GM21381 (cell line): ENCODE measurements at regions not wholly inside any gene's neighbourhood (a gene's known extent, or its start where the extent isn't known, plus 50 kb on each side); places are given as distances from the start of the nearest gene placed in this dataset.

ENCODE experiments used
- ATAC-seq: cut with Tn5 transposase; IDR thresholded peaks from one replicate; pipeline ENCODE4 v1.9.1; 2021; ENCODE audit warnings: mild to moderate bottlenecking, moderate library complexity; ENCODE audit not compliant: unreplicated experiment

DNA sequence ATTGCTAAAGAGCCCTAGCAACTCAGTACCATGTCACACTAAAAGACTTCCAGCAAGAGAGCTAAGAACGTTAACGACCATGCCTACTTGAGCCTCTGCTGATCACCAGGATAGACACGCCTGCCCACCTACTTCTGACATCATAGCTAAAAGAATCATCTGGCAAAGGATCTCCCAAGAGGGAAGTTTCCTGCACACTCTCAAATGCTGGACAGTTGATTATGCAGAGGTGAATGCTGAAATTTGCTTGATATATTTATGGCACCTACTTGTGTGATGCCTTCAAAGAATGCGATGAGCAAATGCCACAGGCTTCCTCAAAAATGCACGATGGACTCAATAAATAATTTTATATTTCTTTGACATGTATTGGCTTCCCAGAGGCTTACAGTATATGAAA, 113.6 kb downstream of the GALC start:
- no peak for ATAC-seq

DNA sequence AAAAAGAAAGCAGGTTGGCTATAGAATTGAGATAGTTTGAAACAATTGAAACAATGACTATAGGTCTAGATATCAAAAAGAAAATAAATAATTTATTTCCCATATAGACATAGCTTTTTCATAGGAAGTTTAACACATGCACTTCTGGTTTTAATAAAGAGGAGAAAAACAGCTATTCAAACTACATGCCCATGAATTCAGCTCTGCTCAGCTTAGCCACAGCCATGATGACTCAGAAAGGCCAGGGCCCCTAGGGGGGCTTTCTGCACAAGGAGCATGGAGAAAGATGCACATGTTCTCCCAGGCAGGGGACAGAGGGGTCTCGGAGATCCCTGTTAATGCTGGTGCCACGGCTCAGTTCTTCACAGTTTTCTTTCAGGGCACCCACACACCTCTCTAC, 114.0 kb downstream of the GALC start:
- no peak for ATAC-seq

DNA sequence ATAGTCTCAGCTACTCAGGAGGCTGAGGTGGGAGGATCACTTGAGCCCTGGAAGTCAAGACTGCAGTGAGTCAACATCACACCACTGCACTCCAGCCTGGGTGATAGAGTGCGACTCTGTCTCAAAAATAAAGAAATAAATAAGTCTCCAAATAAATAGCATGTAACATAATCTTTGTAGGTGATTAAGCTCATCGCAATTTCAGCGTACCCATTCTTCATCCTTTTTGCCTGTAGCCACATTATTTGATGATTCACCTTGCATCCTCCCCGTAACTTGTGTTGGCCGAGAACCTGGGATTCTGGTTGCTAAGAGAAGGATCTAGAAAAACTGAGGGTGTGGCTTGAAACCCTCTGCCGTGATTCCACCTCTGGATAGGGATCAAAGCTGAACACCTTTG, 115.1 kb downstream of the GALC start:
- no peak for ATAC-seq

DNA sequence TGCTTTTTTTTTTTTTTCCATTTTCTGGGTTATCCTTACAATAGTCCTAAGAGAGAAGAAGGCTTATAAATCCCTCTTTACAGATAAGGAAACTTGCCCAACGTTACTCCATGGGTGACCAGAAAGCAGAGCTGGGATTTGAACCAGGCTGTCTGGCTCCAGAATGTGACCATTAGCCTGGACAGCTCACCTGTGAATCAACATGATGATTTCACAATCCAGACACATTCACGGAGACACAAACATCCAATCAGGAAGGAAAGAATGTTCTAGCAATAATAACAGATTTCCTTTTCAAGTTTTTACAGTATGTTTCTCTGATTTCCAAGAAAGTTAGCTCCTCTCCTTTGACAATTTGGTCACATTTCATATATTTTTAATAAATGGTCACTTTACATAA, 118.3 kb downstream of the GALC start:
- no peak for ATAC-seq

DNA sequence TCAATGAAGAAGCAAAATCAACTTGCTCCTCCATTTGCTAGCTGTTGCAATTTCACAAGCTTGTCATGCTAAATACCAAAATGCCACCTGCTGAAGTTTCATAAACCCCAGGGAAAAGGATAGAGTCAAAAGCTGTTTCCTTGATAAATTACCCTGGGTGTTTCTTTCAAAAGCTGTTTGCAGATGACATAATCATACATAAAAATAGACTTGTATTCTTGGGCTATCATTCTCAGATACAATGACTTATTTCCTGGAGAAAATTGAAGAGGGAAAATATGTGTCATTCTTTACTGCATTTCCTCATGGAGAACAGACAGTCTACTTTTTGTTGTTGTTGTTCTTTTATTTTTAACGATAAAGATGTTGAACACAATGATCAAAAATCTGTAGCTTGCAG, 119.2 kb downstream of the GALC start:
- no peak for ATAC-seq

DNA sequence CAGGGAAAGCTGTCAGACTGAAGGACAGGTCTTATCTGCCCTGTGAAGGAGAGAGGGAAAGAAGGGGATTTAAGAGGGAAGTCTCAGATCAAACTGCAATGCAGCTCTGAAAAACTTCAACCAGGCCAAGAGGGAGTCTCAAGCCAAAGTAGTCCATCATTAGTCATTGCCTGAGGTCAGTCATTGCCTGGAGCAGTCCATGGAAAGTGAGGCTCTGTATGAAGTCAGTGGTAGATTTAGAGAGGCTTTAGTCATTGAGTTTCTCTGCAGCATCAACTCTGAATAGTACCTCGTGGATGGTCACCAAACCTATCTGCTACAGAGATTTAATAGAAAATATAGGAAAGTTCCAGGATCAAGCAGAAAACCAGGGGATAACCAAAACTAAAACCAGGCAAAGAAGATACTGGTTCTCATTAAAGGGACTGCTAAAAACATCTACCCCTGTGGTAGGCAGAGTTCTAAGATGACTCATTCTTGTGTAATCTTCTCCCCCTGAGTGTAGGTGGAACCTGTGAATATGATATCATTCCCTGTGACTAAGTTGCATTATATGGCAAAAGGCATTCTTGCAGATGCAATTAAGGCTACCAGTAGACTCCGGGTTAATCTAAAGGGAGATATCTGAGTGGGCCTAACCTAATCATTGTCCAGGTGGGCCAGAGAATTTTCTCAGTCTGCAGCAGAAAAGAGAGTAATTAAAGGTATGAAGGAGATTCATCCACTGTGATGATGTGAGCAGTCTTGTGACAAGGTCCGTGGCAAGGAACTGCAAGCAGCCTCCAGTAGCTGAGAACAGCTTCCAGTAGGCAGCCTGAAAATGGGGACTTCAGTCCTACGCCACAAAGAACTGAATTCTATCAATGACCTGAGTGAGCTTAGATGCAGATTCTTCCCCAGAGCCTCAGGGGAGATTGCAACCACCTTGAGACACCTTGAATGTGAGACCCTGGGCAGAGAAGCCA, 123.1 kb downstream of the GALC start:
- ATAC-seq = peak; percentile 68

DNA sequence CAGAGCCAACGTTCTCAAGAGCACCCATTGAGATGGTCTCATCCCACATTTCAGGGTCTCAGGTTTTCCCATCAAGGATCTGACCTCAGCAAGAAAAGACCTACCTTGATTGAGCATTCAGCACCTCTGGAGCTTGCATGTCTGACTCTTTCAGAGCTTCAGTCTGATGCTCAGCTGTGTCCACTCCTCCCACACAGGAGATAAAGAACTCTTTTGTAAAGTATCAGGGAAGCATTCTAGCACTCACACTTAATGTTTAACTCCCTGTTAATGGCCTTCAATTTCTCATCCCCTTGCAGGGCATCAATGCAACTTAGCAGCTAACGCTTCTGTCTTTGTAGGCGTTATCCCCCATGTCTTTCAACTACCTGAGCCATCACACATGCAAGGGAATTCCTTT, 124.1 kb downstream of the GALC start:
- no peak for ATAC-seq

DNA sequence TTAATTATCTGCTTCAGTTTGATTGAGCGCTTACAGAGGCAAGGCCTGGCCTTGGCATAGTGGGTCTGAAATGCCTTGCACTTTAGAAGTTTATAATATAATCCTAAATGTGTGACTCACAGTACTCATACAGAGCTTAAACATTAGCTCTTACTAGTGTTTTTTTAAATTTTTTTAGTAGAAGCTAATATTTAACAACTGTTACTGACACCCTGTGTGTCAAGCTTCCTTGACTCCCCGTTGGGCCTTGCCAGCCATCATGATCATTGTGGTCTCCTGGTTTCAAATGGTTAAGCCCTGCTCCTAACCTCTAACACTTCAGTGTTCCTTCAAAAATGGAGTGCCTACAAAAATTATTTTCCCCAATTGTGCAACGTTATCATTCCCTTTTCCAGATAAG, 126.9 kb downstream of the GALC start:
- no peak for ATAC-seq

DNA sequence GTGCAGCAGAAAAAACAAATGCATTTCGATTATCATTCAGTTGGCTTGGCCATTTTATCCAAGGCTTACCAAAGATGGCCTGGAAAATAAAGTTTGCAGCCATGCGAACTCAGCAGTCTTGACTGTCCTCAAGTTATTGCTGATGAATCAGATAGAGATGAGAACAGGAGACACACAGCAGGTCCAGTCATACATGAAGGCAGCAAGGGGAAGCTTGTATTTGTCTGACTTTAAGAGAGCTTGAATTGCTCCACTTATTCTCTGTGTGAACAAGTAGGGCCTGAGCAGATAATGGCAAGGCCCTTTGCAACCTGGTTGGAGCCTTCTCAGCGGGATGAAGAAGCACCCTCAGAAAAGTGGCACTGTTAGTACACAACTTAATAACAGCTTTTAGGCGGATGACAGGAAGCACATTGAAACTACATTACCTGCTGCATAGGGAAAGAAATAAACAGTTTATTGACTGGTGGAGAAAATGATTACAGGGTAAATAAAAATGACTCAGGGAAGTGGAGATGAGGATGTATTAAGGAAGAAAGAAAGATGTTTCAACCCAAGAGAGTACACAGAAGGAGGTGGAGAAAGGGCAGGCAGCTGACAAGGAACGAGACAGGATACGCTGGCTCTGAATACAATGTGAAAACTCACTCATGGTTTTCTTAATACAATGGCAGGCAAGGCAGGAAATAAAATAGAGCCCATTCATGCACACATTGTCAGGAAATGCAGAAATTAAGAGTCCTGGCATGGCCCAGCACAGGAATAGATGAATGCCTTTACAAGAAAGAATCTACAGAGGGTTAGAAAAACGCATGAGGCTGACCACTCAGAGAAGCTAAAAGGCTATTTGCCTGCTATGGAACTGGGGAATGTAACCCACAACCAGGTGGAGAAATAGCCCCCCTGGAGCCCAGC, 128.4 kb downstream of the GALC start:
- no peak for ATAC-seq

DNA sequence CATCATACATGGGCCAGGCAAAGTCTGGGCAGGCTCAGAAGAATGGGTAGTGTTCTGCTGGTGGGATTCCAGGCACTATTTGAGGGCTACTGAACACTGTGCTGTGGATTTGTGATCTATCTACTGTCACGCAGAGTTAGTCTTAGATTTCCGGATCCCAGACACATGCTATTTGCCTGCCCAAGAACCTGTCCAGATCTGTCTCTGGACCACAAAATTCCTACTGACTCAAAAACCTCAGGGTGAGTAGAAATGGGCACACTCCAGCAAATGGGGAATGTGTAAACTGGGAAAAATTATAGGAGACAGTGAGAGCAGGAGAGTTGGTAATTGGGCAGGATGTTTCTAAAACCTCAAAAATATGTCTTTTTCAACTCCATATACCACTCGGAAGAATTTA, 129.9 kb downstream of the GALC start:
- no peak for ATAC-seq

DNA sequence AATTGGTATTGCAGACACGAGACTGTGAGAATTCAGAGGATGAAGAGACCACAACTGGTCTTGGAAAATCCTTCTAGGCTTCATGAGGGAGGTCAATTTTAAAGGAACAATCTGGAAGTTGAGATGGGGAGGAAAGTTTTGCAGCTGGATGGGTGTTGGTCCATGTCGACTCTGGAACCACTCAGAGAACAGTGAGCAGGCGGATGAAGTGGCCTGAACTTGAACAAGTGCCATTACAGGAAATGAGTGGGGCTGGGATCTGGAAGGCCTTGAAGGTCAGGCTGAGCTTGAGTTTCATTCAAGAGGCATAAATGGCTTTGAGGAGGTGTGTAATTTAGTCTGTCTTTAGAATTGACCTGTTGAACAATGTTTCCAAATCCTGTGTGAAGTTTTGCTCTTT, 140.9 kb downstream of the GALC start:
- ATAC-seq = no peak

DNA sequence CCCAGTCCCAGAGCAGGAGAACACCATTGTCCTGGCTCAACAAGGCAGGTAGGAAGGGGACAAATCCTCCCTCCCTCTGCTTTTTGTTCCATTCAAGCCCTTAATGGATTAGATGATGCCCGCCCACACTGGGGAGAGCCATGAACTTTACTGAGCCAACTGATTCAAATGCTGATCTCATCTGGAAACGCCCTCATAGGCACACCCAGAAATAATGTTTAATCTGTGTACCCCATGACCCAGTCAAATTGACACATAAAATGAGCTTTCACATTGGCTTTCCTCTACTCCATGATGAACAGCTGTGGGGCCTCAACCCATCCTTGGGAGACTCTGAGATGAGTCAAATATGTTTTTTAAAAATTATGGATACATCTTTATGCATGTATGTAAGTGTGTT, 141.8 kb downstream of the GALC start:
- ATAC-seq = no peak

DNA sequence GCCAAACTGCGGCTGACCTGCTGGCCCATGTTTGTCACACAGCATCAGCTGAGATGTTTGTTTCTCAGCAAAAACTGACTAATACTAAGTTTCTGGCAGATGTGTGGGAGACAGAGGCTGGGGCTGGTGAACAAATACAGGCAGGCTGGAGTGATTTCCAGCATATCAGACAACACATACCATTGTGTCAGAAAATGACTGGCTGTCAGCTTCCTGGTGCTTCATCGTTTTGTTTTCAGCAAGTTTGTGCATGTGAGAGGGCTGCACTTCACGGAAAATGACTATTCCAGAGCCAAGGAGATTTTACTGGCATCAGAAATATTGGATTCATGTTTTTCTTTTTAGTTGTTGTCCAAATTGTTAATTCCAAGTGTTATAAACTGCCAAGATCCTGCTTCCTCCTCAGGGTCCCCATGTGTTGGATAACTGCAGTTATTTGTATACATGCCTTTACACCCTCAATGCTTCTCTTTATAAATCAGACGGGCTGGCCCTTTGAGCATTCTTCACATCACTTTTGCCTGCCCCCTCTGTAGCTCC, 145.7 kb downstream of the GALC start:
- ATAC-seq = no peak

DNA sequence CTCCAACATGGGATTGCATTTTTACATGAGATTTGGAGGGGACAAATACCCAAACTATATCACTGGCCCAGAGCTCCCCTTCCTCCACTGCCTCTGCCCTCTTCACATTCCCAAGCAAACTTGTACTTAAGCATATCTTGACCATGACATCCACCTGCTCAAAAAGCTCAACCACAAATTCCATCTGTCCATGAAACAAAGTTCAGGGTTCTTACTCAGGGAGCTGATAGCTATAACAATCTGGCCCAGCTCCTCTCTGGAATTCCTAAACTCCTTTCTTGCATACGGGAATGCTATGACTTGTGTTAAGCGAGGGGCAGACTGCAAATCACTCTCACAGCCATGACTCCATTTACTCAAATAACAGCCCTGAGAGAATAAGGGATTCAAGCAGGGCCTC, 152.1 kb downstream of the GALC start:
- no peak for ATAC-seq

DNA sequence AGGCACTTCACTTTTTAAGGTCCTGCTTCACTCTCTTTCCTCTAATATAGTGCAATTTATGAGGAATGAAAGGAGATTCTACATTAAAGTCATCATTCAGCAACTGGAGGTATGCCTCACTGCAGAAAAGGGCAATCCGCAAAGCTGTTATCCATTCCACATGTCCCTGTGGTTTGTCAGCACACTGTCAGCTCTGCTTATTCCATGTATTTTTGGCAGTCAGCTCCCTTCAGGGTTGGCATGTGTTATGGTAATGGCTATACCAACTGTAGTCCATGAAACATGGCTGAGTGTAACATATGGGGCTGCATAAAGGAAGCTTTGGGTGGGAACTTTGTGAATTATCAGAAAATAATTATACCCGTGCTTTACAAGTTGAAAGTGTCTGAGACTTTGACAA, 154.1 kb downstream of the GALC start:
- no peak for ATAC-seq

DNA sequence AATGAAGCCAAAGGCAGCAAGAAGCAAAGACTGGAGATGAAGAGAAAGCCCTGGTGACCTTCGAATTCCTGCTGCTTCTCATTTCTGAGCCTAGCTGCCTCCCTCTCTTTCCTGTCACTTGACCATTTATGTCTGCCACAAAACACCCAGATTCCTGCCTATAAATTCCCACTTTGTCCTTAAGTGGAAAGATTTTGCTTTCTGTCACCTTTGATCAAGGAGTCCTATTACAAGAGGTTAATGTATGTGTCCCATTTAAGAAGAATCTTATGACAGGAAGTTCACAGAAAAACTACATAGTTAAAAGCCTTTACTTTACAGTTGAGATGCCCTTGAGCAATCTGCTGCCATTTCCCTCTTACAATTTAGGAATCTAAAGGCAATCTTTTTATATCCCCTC, 155.7 kb downstream of the GALC start:
- ATAC-seq = no peak

DNA sequence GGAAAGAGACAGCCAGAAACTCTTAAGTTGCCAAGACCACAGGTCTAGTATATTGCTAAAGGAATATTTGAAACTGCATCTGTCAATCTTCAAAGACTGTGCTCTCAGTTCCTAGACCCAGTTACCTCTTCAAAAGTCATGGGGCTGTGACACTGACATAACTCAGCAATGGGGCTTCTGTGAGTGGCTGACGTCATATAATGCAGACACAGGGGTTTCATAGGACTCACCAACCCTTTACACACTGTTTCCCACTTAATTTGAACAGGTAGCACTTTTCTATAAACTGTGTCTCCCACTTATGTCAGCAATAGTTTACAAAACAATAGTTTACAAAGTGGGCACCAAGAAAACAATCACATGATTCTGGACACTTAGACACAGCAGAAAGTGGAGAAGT, 158.4 kb downstream of the GALC start:
- no peak for ATAC-seq

DNA sequence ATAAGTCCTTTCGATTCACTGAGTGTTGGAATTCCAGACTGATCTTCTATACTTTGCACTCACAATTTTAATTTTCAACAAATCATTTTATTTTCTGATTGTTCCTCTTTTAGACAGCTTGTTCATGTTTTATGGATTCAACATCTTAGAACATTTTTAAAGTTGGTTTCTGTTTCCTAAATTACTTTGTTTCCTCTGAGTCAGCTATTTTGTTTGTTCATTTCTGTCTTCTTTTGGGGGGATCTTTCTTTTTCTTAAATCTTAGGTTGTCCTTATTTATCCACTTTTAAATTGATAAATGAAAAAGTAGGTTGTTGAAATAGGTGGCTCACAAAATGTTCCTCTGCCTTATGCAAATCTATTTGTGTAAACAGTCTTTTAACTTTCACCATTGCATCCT, 160.0 kb downstream of the GALC start:
- no peak for ATAC-seq

DNA sequence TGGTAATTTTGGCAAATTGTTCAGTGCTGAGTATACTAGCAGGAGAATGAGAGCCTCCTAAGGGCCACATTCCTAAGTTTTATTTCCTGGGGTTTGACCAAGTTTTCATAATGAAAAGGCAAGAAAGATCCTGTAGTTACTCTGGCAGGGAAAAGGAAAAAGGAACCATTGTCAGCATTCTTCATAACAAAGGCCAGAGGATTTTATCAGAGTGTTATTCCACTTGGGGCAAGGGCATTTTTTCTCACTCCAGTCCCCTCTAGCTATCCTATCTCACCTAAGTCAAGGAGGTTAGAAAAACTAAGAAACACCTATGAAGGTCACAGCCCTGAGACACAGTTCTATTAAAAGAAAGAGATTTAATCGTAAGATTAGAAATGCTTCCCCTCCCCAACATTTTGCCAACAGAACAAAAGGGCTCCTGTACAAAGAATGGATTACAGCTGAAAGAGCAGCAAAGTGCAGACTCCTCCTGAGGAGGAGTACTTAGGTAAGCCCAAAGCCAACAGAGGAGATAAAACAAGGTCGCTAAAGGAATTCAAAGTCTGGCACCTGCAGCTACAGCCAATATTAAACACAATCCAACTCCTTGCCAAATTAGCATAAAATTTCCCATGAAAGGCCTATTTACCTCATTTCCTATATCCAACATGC, 162.4 kb downstream of the GALC start:
- no peak for ATAC-seq

DNA sequence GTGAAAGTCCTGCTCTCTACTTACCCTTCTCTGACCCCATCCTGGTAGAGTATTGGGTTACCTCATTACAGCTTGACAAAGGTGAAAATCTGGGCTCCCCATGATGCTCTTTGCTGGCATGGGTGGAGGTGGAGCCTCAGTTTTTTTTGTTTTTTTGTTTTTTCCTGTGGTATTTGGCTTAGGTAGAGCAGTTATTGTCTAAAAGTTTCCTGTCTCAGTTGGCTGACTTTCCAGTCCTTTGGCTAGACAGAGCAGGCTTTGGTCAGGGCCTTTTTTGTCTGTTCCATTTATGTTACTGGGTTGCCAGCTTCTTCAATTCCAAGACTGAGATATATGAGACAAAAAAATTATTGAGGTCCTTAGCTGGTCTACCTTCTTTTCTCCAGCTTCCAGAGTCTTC, 163.4 kb downstream of the GALC start:
- ATAC-seq = no peak

DNA sequence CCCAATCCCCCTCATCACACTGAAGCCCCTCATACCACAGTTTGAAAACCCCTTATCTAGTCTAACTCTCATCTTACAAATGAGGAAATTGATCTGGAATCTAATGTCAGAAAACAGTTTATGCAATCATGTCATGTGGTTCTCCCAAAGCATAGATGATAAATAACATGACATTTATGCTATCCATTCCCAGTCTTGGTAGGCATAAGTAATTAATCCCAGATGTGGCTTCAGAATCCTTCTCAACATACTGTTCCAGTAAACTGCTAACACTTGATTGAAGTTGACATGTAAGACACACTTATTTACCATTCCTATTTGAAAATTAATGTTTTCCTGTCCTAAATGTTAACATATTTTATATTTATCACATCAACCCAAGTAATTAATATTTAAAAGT, 168.7 kb downstream of the GALC start:
- no peak for ATAC-seq
